ELF-1 (cell line): ENCODE measurements at regions not wholly inside any gene's neighbourhood (a gene's known extent, or its start where the extent isn't known, plus 50 kb on each side); places are given as distances from the start of the nearest gene placed in this dataset.
A peak's percentile ranks its signal among the peaks of the same experiment; 100 is the strongest.

Experiments
- DNase-seq: peaks from one replicate; pipeline ENCODE4 v3.0.0-alpha.2; 2016; ENCODE audit warnings: low read depth, low spot score

DNA sequence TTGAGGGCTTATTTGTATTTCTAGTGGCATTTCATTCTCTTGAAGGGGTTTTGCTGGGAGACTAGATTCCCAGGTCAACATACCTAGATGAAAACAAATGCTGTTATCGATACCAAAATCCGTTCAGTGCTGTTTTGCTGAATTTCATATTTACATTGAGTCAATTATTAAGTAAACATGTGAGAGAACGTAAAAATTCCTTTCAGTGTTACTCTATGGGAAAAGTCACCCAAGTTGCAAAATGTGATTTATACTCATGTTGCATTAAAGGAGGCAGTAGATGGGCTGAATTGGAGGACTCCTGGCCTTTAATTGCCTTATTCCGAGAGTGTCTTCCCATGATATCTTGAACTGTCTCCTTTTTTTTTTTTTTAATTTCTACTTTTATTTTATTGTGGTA lies 1011.3 kb upstream of the NR2F2 start:
- DNase-seq: no peak

DNA sequence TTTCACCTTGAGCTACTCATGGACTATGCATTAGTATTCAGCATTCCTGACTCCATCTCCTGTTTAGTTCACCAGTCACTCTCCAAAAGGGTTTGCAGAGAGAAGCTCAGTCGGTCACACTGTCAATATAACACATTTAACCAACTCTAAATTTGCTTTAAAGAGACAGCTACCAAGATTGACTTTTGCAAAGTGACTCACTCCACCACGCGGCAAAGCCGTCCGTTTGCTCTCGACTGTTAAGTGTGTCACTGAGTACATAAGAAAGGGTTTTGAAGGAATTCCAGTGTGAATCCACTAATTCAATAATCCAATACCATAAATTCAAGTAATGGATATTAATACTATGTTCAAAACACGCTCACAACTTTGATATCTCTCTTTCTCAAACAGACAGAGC lies 1006.7 kb upstream of the NR2F2 start:
- no peak for DNase-seq

DNA sequence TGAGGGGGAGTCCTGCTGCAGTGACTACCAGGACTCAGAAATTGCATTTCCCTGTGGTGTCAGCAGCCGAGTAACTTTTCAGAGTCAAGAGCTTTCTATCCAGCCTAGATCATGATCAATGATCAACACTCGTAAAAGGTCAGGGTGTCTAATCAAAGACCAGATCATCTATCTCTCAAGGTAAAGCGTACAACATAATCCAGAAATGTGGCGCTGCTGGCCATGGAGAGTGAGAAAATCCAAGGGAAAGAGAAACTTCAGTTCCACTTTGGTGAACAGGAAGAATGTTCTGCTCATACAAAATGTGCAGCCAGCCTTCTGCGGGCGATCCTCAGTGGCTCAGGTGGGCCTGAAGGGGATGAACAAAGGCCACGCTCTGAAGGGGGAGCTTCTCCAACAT lies 1005.8 kb upstream of the NR2F2 start:
- DNase-seq: no peak

DNA sequence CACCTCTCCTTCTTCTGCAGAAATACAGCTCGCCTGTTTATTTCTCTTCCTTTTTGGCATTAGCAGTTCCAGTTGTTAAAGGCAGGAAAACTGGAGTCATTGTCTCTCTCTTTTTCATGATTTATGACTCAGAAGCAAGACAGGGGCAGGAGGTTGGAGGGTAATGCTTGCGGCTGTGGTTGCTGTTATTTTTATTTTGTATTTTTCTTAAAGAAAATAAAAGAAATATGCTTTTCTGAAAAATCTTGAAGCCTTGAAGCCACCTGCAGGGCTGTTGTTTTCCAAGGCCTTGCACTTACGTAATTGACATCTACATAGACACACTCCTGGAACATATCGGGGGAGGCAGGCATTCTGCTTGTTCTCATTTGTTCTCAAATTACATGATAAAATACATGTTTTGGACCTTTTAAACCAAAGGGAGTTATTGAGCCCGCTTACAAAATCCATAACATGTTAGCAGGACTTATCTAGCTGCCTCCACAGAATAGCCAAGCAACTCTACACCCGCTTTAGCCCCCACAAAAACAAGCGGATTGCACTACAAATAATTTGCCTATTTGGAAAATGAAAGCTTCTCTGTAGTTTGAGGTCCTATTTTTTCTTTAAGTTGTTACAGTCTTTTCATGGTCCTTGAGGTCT lies 1004.6 kb upstream of the NR2F2 start:
- no peak for DNase-seq

DNA sequence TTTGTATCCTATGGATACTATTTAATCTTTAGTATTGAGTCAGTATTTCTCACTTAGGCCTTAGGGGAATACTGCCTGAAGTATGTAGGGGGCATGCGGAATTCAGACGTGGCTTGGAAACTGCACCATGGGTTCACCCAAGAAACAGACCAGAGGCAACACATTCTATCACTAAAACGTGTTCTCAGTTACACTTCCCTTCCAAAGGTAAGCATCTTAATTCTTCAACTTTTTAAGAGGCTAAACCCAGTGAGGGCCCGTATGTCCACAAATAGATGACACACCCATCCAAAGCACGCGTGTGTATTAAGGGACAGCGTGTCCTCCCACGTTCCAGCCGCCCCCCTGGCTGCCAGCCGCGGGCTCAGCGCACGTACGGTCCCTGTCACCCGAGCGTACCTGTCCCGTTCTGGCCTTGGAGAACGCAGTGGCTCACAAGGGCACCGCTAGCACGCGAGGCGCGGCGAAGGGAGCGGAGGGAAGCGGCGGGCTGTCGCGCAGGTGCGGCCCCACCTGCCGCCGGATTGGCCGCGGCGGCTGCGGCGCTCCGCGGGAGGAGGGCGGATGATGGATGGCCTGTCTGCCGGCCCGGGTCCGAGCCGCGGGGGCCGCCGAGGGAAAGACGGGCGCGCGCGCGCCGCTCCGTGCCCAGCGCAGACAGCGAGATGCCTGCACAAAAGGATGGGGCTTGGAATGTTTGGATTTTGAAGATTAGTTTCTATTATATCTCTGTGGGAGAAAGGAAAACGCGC lies 1003.9 kb upstream of the NR2F2 start:
- peak; percentile 40 for DNase-seq

DNA sequence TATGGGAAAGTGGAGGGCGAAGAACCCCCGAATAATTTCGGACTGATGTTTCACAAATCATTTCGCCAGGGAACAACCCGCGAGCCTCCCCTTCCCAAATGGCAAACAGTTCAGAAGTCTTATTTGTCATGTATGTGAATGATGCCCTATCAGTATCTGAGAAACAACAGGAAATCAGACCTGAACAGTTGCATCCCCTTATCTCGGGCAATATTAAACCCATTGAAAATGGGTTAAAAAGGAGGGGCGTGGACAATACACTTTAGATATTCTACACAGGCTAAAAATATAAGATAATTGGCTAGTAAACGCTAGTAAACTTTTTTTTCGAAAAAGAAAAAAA lies 1003.3 kb upstream of the NR2F2 start:
- no peak for DNase-seq

DNA sequence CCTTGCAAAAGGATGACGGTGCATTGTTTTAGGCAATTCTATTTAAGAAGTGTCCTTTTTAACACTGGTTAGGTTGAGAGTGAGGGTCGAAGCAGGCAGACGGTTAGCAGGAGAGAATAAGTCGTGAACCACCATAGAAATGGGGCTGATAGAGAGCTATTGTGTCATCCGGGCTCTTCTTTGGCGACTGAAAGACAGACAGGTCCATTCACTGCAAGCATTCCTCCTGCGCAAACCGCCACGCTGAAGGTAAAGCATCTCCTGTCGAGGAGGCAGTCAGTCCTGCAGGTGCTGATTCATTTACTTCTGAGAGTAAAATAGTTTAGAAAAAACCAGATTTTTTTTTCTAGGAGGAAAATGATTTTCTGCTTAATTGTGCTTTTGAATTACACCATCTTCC lies 1002.8 kb upstream of the NR2F2 start:
- peak; percentile 5 for DNase-seq

DNA sequence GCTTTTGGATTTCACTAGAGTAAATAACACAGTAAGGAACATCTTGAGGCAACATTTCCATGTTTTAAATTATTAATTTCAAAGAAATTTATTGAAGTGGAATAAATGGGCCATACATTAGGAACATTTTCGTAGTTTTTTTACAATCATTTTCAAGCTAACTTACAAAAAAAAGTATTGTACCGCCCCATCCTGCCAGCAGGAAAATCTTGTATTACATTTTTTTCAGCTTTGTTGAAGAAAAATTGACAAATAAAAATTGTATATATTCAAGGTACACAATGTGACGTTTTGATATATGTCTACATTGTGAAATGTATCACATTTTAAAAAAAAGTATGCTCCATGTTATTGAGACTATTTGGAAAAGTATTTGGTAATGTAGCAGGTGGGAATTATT lies 1001.9 kb upstream of the NR2F2 start:
- no peak for DNase-seq

DNA sequence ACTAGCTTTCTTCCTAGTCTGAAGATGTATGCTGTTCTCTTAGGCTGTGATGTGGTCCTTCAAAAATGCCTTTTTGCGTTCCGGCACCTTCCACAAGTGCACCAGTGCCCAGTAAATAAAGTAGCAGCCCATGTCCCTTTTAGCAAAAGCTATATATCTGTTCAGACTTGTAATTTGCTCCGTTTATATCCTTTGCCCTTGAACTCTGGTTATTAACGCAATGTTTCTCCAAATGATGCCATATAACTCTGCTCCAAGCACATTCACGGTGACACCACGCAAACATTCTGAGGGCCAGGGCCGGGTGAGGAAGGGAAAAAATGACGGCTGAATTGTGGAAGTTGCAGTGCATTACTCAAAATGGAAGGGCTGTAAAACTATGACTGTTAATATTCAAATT lies 1001.1 kb upstream of the NR2F2 start:
- no peak for DNase-seq

DNA sequence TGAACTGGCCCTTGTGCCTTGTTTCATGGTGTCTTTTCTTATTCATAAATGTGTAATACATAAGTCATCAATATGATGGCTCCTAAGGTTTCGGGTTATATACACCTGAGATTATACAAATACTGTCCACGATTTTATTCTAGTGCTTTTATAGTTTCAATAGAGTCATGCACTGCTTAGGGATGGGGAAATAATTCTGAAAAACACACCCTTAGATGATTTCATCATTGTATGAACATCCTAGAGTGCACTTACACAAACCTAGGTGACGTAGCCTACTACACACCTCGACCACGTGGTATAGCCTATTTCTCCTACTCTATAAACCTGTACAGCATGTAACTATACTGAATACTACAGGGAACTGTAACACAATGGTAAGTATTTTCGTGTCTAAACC lies 988.8 kb upstream of the NR2F2 start:
- DNase-seq: no peak

DNA sequence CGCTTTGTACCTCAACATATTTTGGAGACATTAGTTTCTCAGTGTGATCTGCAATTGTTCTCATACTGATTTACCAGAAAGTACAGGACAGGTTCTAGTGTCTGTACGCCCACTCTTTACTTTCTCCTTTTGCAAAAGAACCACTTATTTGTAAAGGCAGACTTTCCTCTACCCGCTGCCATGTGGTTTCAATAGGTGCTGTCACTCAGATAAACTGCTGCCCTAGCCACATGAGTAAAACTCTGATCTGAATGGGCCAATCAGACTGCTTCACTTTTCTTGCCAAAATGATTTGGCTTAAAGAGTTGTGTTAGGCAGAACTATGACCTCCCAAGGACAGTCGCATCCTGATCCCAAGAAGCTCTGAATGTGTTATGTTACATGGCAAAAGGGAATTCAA lies 984.6 kb upstream of the NR2F2 start:
- no peak for DNase-seq

DNA sequence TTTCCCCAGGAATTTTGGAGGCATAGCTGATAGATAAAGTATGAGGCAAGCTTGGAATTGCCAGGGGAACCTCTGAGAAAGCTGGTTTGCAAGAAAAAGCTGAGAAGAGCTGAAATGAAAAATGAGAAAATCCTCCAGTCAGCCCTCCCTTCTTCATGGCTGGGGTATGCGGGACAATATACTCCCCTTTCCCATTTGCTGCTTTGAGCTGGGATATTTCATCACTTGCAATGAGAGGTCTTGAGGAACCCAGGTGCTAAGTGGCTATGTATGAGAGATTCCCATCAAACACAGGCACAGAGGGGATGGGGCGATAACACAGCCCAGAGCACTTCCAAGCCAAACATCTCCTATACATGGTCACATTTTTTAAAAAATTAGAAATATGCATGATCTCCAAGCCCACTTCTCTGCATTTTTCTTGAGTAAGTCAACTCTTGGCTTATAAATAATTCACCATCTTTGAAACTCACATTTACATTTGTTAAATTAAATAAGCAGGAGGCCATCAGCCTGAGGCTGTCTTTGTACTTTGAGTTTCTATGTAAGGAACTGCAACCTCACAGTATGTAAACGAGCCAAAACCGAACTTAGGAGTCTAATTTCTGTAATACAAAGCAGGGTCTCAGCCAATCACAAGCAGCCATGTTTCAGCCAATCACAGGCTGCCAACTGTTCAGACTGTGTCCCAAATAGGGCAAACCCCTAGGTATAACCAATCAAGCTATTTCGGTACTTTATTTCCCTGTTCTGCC lies 983.6 kb upstream of the NR2F2 start:
- no peak for DNase-seq

DNA sequence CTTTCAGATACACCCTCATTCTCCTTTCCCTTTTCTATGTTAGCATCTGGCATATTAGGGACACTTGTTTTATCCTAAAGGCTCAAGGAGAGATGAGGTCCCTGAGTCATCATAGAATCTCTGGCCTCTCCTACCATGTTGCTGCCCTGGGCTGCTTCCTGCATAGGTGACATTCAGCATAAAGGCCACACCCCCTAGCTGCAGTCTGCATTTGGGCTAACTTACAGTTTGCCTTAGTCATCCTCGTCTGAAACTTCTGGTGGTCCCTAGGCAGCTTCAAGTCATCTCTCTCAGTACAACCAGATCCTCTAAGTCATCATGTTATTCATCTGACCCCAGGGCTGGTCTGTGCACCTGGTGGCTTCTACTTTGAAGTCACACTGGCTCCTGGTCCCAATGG lies 982.7 kb upstream of the NR2F2 start:
- no peak for DNase-seq

DNA sequence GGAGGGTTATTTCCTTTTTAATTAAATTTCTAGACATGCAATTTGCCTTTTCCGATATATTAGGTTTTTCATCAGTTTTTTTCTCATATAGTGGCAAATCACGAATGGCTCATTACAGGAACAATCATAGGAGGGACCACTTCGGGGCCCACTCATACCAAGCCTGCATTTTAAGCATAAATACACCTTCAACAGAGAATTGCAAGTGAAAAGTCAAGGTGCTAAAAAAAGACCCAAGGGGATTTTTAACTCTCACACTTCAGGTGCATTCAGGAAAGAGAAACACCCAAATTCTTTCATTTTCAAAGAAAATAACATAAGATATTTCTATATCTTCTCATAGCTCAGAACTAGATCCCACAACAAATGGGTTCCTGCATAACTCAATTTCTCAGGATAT lies 979.6 kb upstream of the NR2F2 start:
- DNase-seq: no peak

DNA sequence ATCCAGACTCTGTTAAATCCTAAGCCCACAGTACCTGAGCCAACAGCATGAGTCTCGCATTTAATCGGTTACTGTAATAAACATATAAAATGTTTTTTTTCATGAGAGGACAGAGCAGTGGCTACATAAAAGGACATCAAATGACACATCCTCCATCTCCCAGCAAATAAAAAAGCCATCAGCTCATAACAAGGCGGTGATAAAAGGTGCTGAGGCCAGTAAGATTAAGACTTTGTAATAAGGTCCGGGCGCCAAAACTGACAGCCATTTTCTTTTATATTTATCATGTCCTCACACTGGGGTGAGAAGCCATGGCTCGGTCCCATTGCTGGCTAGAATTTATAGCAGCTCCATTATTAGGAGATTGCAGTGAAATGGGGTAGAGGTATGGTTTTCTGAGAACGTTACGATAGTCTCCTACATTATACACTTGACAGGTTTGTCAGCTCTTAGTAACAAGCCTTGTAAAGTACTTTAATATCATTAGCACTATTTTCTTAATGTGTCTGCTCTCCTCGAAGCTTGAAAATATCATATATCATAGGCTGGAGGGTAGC lies 977.8 kb upstream of the NR2F2 start:
- no peak for DNase-seq

DNA sequence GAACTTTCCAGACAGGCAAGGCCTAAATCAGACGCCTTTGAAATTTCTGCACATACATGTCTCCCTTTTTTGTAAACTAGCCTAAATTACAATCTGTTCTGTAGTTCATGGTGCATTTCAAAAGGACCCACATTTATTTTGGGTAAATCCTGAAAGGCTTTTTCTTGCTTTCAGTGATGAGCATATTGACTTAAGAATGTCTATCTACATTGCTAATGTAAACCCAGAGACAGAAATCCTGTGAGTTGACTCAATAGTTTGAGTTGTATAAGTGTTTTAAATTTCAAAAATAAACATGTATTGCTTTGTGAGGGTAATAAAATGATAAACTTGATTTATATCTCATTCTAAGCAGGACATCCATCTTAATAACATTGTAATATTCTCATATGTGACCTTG lies 977.0 kb upstream of the NR2F2 start:
- no peak for DNase-seq

DNA sequence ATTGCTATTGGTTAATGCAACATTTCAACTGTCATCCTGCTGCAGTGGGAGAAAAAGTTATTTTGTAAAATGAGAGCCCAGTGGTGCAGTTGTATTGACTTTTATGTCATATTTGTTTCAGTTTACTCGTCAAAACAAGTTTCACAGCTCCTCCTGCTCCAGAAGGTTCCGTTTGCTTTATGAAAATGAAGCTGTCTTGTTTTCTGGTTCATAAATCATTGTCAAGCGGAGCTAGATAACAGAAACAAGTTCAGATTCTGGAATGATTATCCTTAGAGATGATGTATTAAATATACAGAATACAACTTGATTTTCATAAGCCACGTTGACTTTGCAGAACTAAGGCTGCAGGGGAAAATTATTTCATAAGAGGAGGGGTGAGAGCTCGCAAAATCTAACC lies 970.5 kb upstream of the NR2F2 start:
- no peak for DNase-seq

DNA sequence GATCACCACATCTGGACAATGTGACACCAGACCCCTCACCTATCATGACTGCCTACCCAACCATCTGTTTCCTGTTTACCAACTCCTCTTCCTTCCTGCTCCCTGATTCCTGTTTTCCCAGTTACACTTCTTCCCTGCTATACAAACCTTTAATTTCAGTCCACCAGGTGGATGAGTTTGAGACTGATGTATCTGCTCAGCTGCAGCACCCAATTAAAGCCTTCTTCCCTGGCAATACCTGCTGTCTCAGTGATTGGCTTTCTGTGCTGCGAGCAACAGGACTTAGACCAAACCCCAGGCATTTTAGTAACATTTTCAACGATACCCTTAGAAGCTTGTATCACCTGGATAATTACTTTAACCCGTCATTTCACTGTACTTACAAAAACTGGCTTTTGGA lies 968.2 kb upstream of the NR2F2 start:
- no peak for DNase-seq

DNA sequence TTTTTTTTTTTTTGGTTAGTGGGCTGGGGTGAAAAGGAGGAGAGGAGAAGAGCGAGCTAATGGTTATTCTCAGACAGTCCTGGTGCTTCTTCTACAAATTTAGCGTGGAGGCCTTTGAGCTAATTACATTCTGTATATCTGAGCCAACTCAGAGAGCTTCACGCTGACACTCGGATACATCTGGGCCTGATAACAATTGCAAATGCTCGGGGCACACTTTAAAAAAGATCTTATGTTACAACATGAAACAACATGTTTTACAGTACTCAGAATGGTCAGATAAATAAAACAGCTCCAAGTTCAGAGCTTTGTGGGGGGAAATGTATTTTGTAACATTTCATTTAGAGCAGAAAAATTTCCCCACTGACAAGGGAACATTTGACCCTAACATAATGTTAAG lies 966.9 kb upstream of the NR2F2 start:
- no peak for DNase-seq

DNA sequence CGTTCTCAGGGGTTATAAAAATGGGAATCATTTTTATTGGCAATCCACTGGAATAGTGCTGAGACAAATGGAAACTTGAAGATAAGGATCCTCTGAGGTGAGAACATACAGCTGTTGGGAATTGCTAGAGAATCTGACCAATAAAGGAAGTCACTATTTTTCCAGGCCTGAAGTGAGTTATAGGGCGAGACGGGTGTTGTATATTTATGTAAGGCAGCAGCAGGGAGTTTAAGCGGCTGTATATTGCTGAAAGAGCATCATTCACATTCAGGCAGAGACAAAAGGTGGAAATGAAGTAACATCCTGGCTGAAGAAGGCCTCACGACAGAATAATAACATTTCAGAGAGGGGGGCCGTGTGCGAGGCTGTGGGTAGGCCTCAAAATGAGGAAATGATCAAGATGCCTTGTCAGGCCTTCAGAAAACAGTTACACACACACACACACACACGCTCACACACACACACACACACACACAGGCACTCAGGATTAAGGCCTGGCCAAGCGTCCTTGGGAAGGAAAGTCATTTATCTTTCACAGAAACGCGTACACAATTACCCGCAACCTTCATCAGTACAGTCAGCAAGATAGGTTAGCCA lies 964.9 kb upstream of the NR2F2 start:
- no peak for DNase-seq

DNA sequence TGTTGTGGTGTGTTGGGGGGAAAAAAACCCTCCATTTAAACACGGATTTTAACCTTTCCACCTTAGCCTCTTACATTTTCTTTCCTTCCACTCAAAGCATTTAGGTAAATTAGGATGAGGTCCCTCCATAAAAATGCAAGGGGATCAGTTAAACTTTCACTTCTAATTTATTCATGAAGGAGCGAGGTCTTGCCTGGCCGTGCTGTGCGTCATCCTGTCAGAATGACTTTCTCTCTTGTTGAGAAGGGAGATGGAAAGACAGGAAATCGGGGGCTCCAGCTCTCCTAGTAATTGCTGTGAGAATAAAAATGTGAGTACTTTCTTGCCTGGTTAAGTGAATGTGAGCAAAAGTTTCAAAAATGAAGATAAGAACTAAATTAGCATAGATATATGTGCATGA lies 962.3 kb upstream of the NR2F2 start:
- DNase-seq: no peak
